ENCODE measurements at regions not wholly inside any gene's neighbourhood (a gene's known extent, or its start where the extent isn't known, plus 50 kb on each side); places are given as distances from the start of the nearest gene placed in this dataset.

DNA sequence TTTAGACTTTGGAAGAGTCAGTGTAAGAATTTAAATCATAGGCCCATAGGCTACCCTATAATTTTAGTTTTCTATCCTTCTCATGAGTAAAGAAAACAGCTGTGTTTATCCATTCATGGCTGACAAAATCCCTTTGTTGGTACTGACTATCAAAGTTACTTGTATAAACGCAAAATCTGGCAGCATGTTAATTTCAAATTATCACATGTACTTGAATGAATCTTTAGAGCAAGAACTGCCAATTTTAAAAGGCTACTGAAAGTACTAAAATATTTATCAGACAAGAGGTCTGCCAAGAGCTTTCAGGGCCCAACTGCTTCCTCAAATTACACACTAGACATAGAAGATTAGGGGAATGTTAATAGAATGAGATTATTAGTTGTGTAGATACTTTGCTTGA is 66.6 kb downstream of the MYL12B start:
- H3K36me3 ChIP-seq (ENCODE audit: low read depth): no peaks in the 10 kb centered on the region
- H3K4me1 ChIP-seq (ENCODE audit: low read depth): no peaks in the 10 kb centered on the region
- no peak for ATAC-seq
- intact Hi-C loops (cut with DNase I, micrococcal nuclease): loop anchor here in 1 of 2 donors (10.0 kb wide), 1 partner anchor 226 kb away; no protein-coding TSS in a partner anchor
- no peak for DNase-seq
- TF ChIP-seq, protein P1, sequence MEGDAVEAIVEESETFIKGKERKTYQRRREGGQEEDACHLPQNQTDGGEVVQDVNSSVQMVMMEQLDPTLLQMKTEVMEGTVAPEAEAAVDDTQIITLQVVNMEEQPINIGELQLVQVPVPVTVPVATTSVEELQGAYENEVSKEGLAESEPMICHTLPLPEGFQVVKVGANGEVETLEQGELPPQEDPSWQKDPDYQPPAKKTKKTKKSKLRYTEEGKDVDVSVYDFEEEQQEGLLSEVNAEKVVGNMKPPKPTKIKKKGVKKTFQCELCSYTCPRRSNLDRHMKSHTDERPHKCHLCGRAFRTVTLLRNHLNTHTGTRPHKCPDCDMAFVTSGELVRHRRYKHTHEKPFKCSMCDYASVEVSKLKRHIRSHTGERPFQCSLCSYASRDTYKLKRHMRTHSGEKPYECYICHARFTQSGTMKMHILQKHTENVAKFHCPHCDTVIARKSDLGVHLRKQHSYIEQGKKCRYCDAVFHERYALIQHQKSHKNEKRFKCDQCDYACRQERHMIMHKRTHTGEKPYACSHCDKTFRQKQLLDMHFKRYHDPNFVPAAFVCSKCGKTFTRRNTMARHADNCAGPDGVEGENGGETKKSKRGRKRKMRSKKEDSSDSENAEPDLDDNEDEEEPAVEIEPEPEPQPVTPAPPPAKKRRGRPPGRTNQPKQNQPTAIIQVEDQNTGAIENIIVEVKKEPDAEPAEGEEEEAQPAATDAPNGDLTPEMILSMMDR (IDR thresholded peaks at IDR 0.05): no peak
- H3K4me3 ChIP-seq: no peak overlapping the region
- H3K9me3 ChIP-seq: no peaks in the 10 kb centered on the region

DNA sequence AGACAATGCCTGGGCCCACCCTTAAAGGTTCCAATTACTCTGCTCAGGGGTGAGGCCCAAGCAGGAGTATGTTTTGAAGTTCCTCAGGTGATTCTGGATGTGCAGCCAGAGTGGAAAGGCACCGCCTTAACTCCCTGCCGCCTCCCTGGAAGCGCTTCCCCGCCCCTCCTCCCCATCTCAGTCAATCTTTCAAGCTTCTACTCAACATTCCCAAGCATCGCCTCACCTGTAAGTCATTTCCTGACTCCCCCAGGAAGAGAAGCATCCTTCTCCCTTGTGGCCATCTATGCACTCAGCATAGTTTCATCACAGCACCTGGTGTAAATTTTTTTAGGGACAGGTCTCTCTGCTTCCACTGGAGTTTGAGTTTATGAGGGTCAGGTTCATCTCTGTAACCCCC is 67.5 kb downstream of the MYL12B start:
- Histone ChIP-seq H3K9me3 (no peaks in the 10 kb centered on the region), H3K36me3 (ENCODE audit: low read depth) (no peaks in the 10 kb centered on the region), H3K4me3 (no peak overlapping the region), H3K4me1 (ENCODE audit: low read depth) (no peaks in the 10 kb centered on the region)
- DNase-seq: no peak
- TF ChIP-seq, protein P1 (IDR thresholded peaks at IDR 0.05): no peak
- no peak for ATAC-seq
- intact Hi-C loops (cut with DNase I, micrococcal nuclease): loop anchor here in 1 of 2 donors (10.0 kb wide), 1 partner anchor 225 kb away; no protein-coding TSS in a partner anchor

GRCh38 chr18:3329872-3330271 is 67.9 kb downstream of the MYL12B start:
- Histone ChIP-seq H3K9me3 (no peaks in the 10 kb centered on the region), H3K36me3 (ENCODE audit: low read depth) (no peaks in the 10 kb centered on the region), H3K4me3 (no peak overlapping the region), H3K4me1 (ENCODE audit: low read depth) (no peaks in the 10 kb centered on the region)
- intact Hi-C loops (cut with DNase I, micrococcal nuclease): loop anchor here in 1 of 2 donors (10.0 kb wide), 1 partner anchor 225 kb away; no protein-coding TSS in a partner anchor
- DNase-seq: no peak
- TF ChIP-seq, protein P1 (IDR thresholded peaks at IDR 0.05): no peak
- no peak for ATAC-seq

- intact Hi-C loops (cut with DNase I, micrococcal nuclease): no loop called here
- peak; percentile 74 for ATAC-seq
- no peaks in the 10 kb centered on the region for H3K4me1 ChIP-seq (ENCODE audit: low read depth)
- H3K9me3 ChIP-seq: no peaks in the 10 kb centered on the region
- H3K4me3 ChIP-seq: no peak overlapping the region
- TF ChIP-seq, protein P1 (IDR thresholded peaks at IDR 0.05): no peak
- no peaks in the 10 kb centered on the region for H3K36me3 ChIP-seq (ENCODE audit: low read depth)
- DNase-seq: peak in 1 of 3 donors; percentile 49
These were observed 68.7 kb downstream of the MYL12B start for GRCh38 chr18:3330622-3331021.

- H3K4me1 ChIP-seq (ENCODE audit: low read depth): no peaks in the 10 kb centered on the region
- intact Hi-C loops (cut with DNase I, micrococcal nuclease): no loop called here
- ATAC-seq: no peak
- H3K9me3 ChIP-seq: no peaks in the 10 kb centered on the region
- no peaks in the 10 kb centered on the region for H3K36me3 ChIP-seq (ENCODE audit: low read depth)
- no peak for DNase-seq
- no peak overlapping the region for H3K4me3 ChIP-seq
- TF ChIP-seq, protein P1 (IDR thresholded peaks at IDR 0.05): no peak
These were observed 70.4 kb downstream of the MYL12B start for GRCh38 chr18:3332376-3332775.

All from mucosa of descending colon (tissue), 3 donors.